ENCODE measurements at regions not wholly inside any gene's neighbourhood (a gene's known extent, or its start where the extent isn't known, plus 50 kb on each side); places are given as distances from the start of the nearest gene placed in this dataset.
"Not testable (repeated sequence)": the region's sequence is repeated elsewhere in the genome, so short reads cannot be mapped to it uniquely, and the experiment has no call there.

DNA sequence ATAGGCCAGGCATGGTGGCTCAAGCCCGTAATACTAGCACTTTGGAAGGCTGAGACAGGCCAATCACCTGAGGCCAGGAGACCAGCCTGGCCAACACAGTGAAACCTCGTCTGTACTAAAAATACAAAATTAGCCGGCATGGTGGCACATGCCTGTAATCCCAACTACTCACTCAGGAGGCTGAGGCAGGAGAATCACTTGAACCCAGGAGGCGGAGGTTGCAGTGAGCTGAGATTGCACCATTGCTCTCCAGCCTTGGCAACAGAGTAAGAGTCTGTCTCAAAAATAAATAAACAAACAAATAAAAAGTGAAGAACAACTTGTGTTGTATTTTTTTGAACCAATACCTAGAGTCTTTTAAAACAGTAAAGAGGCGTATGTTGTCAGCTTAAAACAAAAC lies 212.1 kb downstream of the PTPRC start:
- TF ChIP-seq, protein P1, sequence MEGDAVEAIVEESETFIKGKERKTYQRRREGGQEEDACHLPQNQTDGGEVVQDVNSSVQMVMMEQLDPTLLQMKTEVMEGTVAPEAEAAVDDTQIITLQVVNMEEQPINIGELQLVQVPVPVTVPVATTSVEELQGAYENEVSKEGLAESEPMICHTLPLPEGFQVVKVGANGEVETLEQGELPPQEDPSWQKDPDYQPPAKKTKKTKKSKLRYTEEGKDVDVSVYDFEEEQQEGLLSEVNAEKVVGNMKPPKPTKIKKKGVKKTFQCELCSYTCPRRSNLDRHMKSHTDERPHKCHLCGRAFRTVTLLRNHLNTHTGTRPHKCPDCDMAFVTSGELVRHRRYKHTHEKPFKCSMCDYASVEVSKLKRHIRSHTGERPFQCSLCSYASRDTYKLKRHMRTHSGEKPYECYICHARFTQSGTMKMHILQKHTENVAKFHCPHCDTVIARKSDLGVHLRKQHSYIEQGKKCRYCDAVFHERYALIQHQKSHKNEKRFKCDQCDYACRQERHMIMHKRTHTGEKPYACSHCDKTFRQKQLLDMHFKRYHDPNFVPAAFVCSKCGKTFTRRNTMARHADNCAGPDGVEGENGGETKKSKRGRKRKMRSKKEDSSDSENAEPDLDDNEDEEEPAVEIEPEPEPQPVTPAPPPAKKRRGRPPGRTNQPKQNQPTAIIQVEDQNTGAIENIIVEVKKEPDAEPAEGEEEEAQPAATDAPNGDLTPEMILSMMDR (IDR thresholded peaks at IDR 0.05), result not testable (repeated sequence)
- not testable (repeated sequence) for TF ChIP-seq EZH2 (IDR thresholded peaks at IDR 0.05)

All from neural progenitor cell (in vitro differentiated cells).